T-helper 1 cell treated with Interleukin-12 subunit alpha and Interleukin-12 subunit beta and Interleukin-4 antibody, amounts not matched to agents 30 μg/mL and 1 μg/mL, for 36 hours (primary cell): ENCODE measurements at regions not wholly inside any gene's neighbourhood (a gene's known extent, or its start where the extent isn't known, plus 50 kb on each side); places are given as distances from the start of the nearest gene placed in this dataset.

Source experiments
- H3K27ac Mint-ChIP-seq: one replicate; pipeline ENCODE4 v1.8.0; 2021; ENCODE audit warnings: mild to moderate bottlenecking, mixed read lengths
- H3K27me3 Mint-ChIP-seq: one replicate; pipeline ENCODE4 v1.8.0; 2021; ENCODE audit warnings: low read depth, mixed read lengths
- H3K36me3 Mint-ChIP-seq: one replicate; pipeline ENCODE4 v1.8.0; 2021; ENCODE audit warnings: low read depth, mixed read lengths
- H3K4me1 Mint-ChIP-seq: one replicate; pipeline ENCODE4 v1.8.0; 2021; ENCODE audit warnings: low read depth, mixed read lengths
- H3K4me3 Mint-ChIP-seq: one replicate; pipeline ENCODE4 v1.8.0; 2021; ENCODE audit warnings: mild to moderate bottlenecking, moderate library complexity, mixed read lengths
- H3K9me3 Mint-ChIP-seq: one replicate; pipeline ENCODE4 v1.8.0; 2021; ENCODE audit warnings: mixed read lengths

GRCh38 chr11:128346804-128347203 is 240.6 kb downstream of the ETS1 start:
- Mint-ChIP-seq H3K27me3 (no peaks in the 10 kb centered on the region), H3K4me3 (no peak overlapping the region), H3K27ac (peak overlapping the region; percentile 55)

GRCh38 chr11:128345316-128345715 is 242.0 kb downstream of the ETS1 start:
- H3K27ac Mint-ChIP-seq: peak overlapping the region; percentile 67
- peak overlapping the region; percentile 7 for H3K4me3 Mint-ChIP-seq
- peaks cover 25% of the 10 kb centered on the region for H3K36me3 Mint-ChIP-seq
- H3K9me3 Mint-ChIP-seq: peaks cover 11% of the 10 kb centered on the region
- peaks cover 65% of the 10 kb centered on the region for H3K4me1 Mint-ChIP-seq
- H3K27me3 Mint-ChIP-seq: no peaks in the 10 kb centered on the region

More at GRCh38 chr11:128346804-128347203, 240.6 kb downstream of the ETS1 start:
- peaks cover 15% of the 10 kb centered on the region for H3K9me3 Mint-ChIP-seq
- peaks cover 64% of the 10 kb centered on the region for H3K4me1 Mint-ChIP-seq
- peaks cover 28% of the 10 kb centered on the region for H3K36me3 Mint-ChIP-seq

- peaks cover 18% of the 10 kb centered on the region for H3K36me3 Mint-ChIP-seq
- H3K27me3 Mint-ChIP-seq: no peaks in the 10 kb centered on the region
- H3K27ac Mint-ChIP-seq: peak overlapping the region; percentile 92
- peaks cover 3% of the 10 kb centered on the region for H3K9me3 Mint-ChIP-seq
- peaks cover 67% of the 10 kb centered on the region for H3K4me1 Mint-ChIP-seq
- H3K4me3 Mint-ChIP-seq: peak overlapping the region; percentile 59
These were observed 243.5 kb downstream of the ETS1 start for GRCh38 chr11:128343870-128344269.

- peak overlapping the region; percentile 92 for H3K27ac Mint-ChIP-seq
- peaks cover 3% of the 10 kb centered on the region for H3K9me3 Mint-ChIP-seq
- H3K4me3 Mint-ChIP-seq: peak overlapping the region; percentile 74
- peaks cover 69% of the 10 kb centered on the region for H3K4me1 Mint-ChIP-seq
- H3K36me3 Mint-ChIP-seq: peaks cover 18% of the 10 kb centered on the region
- H3K27me3 Mint-ChIP-seq: no peaks in the 10 kb centered on the region
These were observed 244.2 kb downstream of the ETS1 start for GRCh38 chr11:128343135-128343514.

GRCh38 chr11:128342511-128343134 is 244.7 kb downstream of the ETS1 start:
- peaks cover 18% of the 10 kb centered on the region for H3K36me3 Mint-ChIP-seq
- peak overlapping the region; percentile 74 for H3K4me3 Mint-ChIP-seq
- peaks cover 69% of the 10 kb centered on the region for H3K4me1 Mint-ChIP-seq
- H3K9me3 Mint-ChIP-seq: peaks cover 3% of the 10 kb centered on the region
- no peaks in the 10 kb centered on the region for H3K27me3 Mint-ChIP-seq
- H3K27ac Mint-ChIP-seq: peak overlapping the region; percentile 92

- peaks cover 3% of the 10 kb centered on the region for H3K9me3 Mint-ChIP-seq
- H3K4me1 Mint-ChIP-seq: peaks cover 71% of the 10 kb centered on the region
- peaks cover 15% of the 10 kb centered on the region for H3K36me3 Mint-ChIP-seq
- no peaks in the 10 kb centered on the region for H3K27me3 Mint-ChIP-seq
- H3K4me3 Mint-ChIP-seq: peak overlapping the region; percentile 74
- H3K27ac Mint-ChIP-seq: peak overlapping the region; percentile 92
These were observed 245.8 kb downstream of the ETS1 start for GRCh38 chr11:128341280-128342248.

- H3K36me3 Mint-ChIP-seq: peaks cover 9% of the 10 kb centered on the region
- H3K4me3 Mint-ChIP-seq: peak overlapping the region; percentile 47
- H3K4me1 Mint-ChIP-seq: peaks cover 68% of the 10 kb centered on the region
- H3K27ac Mint-ChIP-seq: peak overlapping the region; percentile 84
- H3K9me3 Mint-ChIP-seq: peaks cover 3% of the 10 kb centered on the region
- no peaks in the 10 kb centered on the region for H3K27me3 Mint-ChIP-seq
These were observed 247.6 kb downstream of the ETS1 start for GRCh38 chr11:128339792-128340191.

GRCh38 chr11:128338811-128339210 is 248.5 kb downstream of the ETS1 start:
- Mint-ChIP-seq H3K4me1 (peaks cover 70% of the 10 kb centered on the region), H3K4me3 (no peak overlapping the region), H3K27ac (no peak overlapping the region)

GRCh38 chr11:128336203-128336602 is 251.2 kb downstream of the ETS1 start:
- Mint-ChIP-seq H3K4me1 (peaks cover 58% of the 10 kb centered on the region), H3K27me3 (no peaks in the 10 kb centered on the region), H3K27ac (no peak overlapping the region), H3K4me3 (no peak overlapping the region), H3K36me3 (peaks cover under 1% of the 10 kb centered on the region), H3K9me3 (no peaks in the 10 kb centered on the region)

More at GRCh38 chr11:128338811-128339210, 248.5 kb downstream of the ETS1 start:
- no peaks in the 10 kb centered on the region for H3K9me3 Mint-ChIP-seq
- no peaks in the 10 kb centered on the region for H3K27me3 Mint-ChIP-seq
- peaks cover 4% of the 10 kb centered on the region for H3K36me3 Mint-ChIP-seq

- H3K4me3 Mint-ChIP-seq: no peak overlapping the region
- H3K27me3 Mint-ChIP-seq: no peaks in the 10 kb centered on the region
- no peaks in the 10 kb centered on the region for H3K9me3 Mint-ChIP-seq
- H3K27ac Mint-ChIP-seq: no peak overlapping the region
- no peaks in the 10 kb centered on the region for H3K36me3 Mint-ChIP-seq
- H3K4me1 Mint-ChIP-seq: peaks cover 60% of the 10 kb centered on the region
These were observed 251.6 kb downstream of the ETS1 start for GRCh38 chr11:128335729-128336128.

GRCh38 chr11:128334311-128335044 is 252.9 kb downstream of the ETS1 start:
- H3K27ac Mint-ChIP-seq: no peak overlapping the region
- H3K9me3 Mint-ChIP-seq: no peaks in the 10 kb centered on the region
- peaks cover 1% of the 10 kb centered on the region for H3K36me3 Mint-ChIP-seq
- peaks cover 61% of the 10 kb centered on the region for H3K4me1 Mint-ChIP-seq
- H3K4me3 Mint-ChIP-seq: no peak overlapping the region
- no peaks in the 10 kb centered on the region for H3K27me3 Mint-ChIP-seq

GRCh38 chr11:128331317-128331716 is 256.0 kb downstream of the ETS1 start:
- Mint-ChIP-seq H3K9me3 (no peaks in the 10 kb centered on the region), H3K4me3 (peak overlapping the region; percentile 29), H3K27ac (peak overlapping the region; percentile 84), H3K4me1 (peaks cover 78% of the 10 kb centered on the region), H3K27me3 (no peaks in the 10 kb centered on the region), H3K36me3 (peaks cover 5% of the 10 kb centered on the region)

GRCh38 chr11:128330203-128330602 is 257.2 kb downstream of the ETS1 start:
- H3K27ac Mint-ChIP-seq: peak overlapping the region; percentile 84
- H3K9me3 Mint-ChIP-seq: no peaks in the 10 kb centered on the region
- H3K4me3 Mint-ChIP-seq: peak overlapping the region; percentile 49
- H3K27me3 Mint-ChIP-seq: no peaks in the 10 kb centered on the region
- peaks cover 75% of the 10 kb centered on the region for H3K4me1 Mint-ChIP-seq
- H3K36me3 Mint-ChIP-seq: peaks cover 5% of the 10 kb centered on the region

- H3K36me3 Mint-ChIP-seq: peaks cover 5% of the 10 kb centered on the region
- H3K9me3 Mint-ChIP-seq: no peaks in the 10 kb centered on the region
- peak overlapping the region; percentile 84 for H3K27ac Mint-ChIP-seq
- H3K4me1 Mint-ChIP-seq: peaks cover 78% of the 10 kb centered on the region
- H3K4me3 Mint-ChIP-seq: peak overlapping the region; percentile 49
- no peaks in the 10 kb centered on the region for H3K27me3 Mint-ChIP-seq
These were observed 258.3 kb downstream of the ETS1 start for GRCh38 chr11:128328955-128329551.
